Activated CD8-positive, alpha-beta memory T cell treated with anti-CD3 and anti-CD28 coated beads, Interleukin-2, amount 50 U/mL, for 1 hour (primary cell): ENCODE measurements at regions not wholly inside any gene's neighbourhood (a gene's known extent, or its start where the extent isn't known, plus 50 kb on each side); places are given as distances from the start of the nearest gene placed in this dataset.
"Not testable (repeated sequence)": the region's sequence is repeated elsewhere in the genome, so short reads cannot be mapped to it uniquely, and the experiment has no call there.

Experiments
- DNase-seq: peaks from one replicate; pipeline ENCODE4 v3.0.0-alpha.2; 2020; ENCODE audit errors: extremely low read depth

DNA sequence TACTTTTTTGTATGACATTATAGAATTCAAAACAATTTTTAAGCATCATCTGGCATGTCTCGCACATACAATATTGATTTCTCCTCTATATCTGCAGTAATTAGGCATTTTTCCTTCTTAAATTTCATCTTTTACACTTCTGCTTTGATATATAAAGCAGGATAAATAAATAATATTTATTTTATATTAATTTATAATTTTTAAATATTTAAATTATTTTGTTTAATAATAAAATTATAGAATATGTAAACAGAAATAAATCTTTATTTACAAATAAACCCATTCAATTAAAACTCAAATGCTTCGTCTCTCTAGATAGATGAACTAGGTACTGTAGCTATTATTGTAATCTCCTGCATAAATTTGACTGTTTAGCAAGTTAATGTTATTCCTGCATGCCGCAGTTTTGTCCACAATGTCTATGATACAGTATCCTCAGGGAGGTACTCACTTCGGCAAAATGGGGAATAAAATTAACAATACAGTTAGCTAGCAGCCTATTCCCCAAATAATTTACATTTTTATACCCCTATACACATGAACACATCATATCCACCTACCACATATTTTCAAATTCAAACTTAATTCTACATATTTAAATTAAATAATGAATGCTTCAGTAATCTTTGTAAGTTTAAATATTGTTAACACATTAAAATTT lies 473.6 kb upstream of the SLC10A2 start:
- DNase-seq: no peak

DNA sequence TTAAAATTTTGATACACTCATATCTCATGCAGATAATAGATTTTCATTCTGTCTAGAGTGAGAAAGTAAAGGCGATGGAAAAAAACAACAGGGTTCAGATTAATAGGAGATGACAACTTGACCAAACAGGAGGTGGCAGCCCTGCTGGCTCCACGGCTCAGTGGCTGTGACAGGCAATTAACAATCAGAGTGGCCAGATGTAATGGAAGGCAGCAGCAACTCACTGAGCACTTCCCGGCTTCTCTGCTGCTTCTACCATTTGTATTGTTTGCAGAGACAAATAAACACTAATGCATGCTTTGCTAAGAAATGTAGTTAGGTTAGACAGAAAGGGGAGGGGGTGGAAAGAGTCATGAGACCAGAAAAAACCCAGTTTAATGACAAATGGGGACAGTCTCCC lies 473.0 kb upstream of the SLC10A2 start:
- DNase-seq: no peak

- DNase-seq: no peak
Observed at GRCh38 chr13:103537616-103538015, 471.4 kb upstream of the SLC10A2 start.

DNA sequence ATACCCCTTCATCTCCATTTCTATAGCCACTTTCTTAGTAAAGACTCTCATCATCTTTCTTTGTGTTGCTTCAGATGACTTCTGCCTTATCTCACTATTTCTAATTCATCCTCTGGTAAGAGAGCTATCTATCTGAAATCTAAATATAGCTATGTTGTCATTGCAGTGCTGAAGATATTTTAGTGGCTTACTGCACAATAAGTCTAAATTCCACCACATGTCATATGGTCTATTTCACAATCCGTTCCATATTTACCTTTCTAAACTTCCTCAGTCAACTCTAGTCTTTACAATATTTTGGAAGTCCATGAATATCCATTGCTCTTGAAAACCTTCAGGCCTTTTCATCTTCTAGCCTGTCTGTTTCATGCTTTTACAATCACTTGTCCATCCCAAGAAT lies 465.1 kb upstream of the SLC10A2 start:
- no peak for DNase-seq

DNA sequence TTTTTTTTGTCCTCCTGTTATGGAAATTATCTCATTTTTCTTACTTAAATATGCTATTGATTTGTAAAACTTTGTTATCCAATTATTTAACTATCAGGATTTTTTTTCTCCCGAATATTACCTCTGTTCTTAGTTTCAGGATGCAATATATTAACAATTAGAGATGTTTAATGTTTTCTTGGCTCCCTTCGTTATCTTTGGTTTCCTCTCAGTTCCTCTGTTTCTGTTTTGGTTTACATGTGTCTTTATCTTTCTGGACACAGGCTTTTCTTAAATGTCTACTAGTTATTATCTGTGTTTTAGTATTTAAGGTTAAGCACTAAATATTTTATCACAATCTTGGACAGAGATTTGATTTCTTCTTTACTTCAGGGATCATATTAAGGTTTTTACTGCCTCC lies 462.2 kb upstream of the SLC10A2 start:
- DNase-seq: no peak

DNA sequence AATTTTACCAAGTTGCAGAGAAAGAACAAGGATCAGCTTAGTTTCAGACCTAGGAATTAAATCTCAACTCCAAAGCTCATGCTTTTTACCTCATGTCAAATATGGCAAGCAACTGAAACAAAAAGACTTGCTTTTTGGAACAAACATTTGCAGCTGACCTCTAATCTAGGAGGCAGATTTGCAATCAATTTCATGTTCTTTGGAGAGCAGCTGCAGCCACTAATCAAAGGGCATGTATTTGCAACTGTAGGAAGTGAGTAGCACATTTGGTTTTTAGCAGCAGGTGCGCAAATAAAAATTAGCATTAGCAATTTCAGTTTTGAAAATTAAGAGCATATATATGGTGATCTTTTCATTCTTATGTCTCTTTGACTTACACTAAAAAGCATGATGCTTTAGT lies 459.3 kb upstream of the SLC10A2 start:
- DNase-seq: no peak

GRCh38 chr13:103523858-103524257 lies 457.6 kb upstream of the SLC10A2 start:
- DNase-seq: no peak

- no peak for DNase-seq
Observed at GRCh38 chr13:103521532-103521931, 455.3 kb upstream of the SLC10A2 start.

DNA sequence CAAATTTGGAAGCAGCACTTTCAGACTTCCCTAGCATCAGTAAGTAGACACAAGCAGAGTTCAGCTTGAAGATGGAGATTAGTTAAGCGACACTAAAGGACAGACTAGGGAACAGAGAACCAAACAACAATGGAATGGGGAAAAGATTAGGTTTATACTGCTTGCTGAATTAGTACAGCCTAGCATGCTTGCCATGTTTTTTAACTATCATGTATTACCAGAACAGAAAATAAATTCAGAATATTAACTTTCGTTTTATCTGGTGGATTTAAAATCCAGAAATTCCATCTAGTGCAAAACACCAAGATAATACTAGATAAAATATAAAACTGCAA lies 451.5 kb upstream of the SLC10A2 start:
- no peak for DNase-seq

- no peak for DNase-seq
Observed at GRCh38 chr13:103517066-103517767, 451.0 kb upstream of the SLC10A2 start.

- no peak for DNase-seq
Observed at GRCh38 chr13:103516015-103516795, 450.0 kb upstream of the SLC10A2 start.

- DNase-seq: no peak
Observed at GRCh38 chr13:103515410-103515809, 449.2 kb upstream of the SLC10A2 start.

DNA sequence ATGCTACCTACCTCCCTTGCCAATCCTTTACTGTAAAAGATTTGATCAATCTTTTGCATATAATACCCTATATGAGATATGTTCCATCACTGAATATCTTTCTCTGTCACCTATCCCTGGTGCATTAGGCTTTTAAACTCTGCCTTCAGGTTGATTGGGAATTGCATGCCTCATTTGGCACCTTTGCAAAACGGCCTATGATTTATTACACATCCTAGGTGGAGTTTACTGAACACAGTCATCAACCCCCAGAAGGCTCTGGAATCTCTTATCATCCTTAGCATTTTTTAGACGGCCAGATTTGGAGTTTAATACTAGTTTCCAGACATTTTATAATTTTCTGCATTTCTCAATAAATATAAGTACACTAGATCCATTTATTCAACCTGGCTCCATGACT lies 448.4 kb upstream of the SLC10A2 start:
- no peak for DNase-seq

DNA sequence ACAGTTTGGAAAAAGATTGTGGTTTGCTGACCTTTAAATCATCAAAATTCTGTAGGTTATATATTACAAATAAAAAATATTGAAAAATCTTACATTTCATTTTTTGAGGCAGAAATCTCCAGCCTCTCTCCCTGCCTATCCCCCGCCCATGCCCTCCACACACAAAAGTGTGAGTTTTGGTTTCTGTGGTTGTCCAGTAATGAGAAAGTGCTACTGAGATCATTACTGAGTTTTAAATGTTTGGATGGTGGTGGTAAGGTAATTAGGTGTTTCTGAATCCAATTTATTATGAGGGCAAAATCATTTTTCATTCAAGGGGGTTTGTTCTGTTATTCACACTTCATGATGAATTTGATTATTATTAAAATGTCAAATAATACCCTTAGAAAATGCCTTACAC lies 448.0 kb upstream of the SLC10A2 start:
- no peak for DNase-seq

GRCh38 chr13:103510007-103510535 lies 443.9 kb upstream of the SLC10A2 start:
- DNase-seq: no peak

DNA sequence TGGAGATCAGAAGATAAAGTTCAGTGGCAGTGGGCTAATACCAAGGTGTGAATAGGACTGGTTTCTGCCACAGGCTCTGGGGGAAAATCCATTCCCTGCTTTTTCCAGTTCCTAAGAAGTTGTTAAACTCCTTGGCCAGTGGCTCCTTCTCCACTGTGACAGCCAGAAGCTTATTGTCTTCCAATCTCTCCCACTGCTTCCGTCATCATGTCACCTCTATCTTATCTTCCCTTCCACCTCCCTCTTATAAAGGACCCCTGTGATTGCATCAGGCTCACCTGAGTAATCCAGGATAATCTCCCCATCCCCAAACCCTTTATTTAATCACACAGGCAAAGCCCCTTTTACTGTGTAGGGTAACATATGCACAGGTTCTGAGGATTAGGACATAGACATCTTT lies 431.2 kb upstream of the SLC10A2 start:
- DNase-seq: no peak

GRCh38 chr13:103487841-103488240 lies 421.6 kb upstream of the SLC10A2 start:
- DNase-seq: no peak

DNA sequence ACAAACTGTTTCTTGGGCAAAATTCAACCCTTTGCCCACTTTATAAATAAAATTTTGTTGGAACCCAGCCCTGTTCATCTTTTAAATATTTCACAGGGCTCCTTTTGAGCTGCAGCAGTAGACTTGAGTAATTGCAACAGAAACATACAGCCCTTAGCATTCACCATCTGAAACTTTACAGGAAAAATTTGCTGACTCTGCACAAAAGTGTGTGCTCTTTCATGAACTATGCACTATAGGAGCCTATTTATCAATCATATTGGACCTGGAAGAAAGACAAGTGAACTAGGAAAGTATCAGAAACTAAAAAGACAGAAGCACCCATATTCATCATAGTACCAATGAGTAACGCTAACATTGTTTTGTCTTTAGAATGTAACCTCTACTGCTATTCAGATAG lies 406.9 kb upstream of the SLC10A2 start:
- DNase-seq: no peak

- no peak for DNase-seq
Observed at GRCh38 chr13:103471896-103472295, 405.7 kb upstream of the SLC10A2 start.

DNA sequence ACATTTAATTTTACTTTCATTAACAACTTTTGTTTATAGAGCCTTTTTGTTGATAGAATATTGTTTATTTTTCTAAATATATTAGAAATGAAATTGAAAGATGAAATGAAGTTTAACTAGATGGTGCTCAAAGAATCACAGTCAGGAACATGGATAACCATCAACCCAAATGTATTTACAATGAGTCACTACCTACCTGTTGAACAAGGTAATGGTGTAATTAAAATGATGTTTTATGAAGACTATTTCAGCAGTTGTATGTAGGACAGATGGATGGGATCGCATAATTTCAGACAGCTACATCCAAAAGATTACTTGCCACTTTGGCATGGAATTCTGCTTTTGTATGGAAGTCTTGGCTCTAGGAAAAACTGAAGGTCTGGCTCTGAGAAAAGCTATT lies 403.6 kb upstream of the SLC10A2 start:
- DNase-seq: no peak

DNA sequence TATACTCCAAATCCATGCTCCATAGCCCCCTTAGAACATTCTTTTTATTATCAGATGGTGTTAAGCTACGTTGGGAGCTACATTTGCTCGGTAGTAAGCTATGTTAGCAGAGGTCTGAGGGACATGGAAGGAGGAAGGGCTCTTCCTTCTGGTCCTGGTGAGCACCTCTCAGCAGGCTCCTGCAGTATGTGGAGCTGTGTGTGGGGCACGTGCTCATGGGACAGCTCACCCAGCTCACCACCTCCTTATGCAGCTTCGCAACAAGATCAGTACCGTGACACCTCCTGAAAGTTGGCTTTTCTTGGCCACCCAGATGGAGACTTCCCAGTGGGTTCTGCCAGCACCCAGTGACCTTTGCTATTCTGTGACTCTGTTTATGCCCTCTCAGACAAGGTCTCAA lies 400.5 kb upstream of the SLC10A2 start:
- DNase-seq: no peak

DNA sequence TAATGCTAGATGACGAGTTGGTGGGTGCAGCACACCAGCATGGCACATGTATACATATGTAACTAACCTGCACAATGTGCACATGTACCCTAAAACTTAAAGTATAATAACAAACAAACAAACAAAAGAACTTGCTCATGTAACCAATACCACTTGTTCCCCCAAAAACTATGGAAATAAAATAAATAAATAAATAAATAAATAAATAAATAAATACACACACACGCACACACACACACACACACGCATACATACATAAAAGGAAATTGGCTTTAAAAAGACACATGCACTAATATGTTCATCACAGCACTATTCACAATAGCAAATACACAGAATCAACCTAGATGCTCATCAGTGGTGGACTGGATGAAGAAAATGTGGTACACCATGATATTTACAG lies 394.0 kb upstream of the SLC10A2 start:
- DNase-seq: not testable (repeated sequence)

DNA sequence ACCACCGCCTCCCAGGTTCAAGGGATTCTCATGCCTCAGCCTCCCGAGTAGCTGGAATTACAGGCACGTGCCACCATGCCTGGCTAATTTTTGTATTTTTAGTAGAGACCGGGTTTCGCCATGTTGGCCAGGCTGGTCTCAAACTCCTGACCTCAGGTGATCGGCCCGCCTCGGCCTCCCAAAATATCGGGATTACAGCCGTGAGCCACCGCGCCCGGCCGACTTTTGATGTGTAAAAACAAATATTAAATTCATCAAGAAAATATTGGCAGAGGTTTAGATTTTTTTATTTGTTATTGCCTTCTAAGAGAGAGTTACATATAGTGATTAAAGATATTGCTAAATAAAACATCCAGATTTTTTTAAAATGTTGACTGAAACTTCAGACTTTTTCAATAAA lies 390.8 kb upstream of the SLC10A2 start:
- DNase-seq: not testable (repeated sequence)
